ENCODE measurements at regions not wholly inside any gene's neighbourhood (a gene's known extent, or its start where the extent isn't known, plus 50 kb on each side); places are given as distances from the start of the nearest gene placed in this dataset.

- no peak for TF ChIP-seq TSHZ2 (CRISPR knock-in tag; IDR thresholded peaks at IDR 0.05)
- TF ChIP-seq ZC3H10 (CRISPR knock-in tag; IDR thresholded peaks at IDR 0.05): no peak
- TF ChIP-seq OSR1 (CRISPR knock-in tag; IDR thresholded peaks at IDR 0.05): no peak
- no peak for TF ChIP-seq BACH2 (CRISPR knock-in tag; IDR thresholded peaks at IDR 0.05; ENCODE audit: borderline replicate concordance)
- no peak for TF ChIP-seq TCF4 (CRISPR knock-in tag; IDR thresholded peaks at IDR 0.05; ENCODE audit: borderline replicate concordance)
- TF ChIP-seq ARNTL (CRISPR knock-in tag; IDR thresholded peaks at IDR 0.05; ENCODE audit: borderline replicate concordance, low read depth): no peak
- no peak for TF ChIP-seq ZNF565 (CRISPR knock-in tag; conservative IDR thresholded peaks at IDR 0.05; ENCODE audit: low read depth)
- no peak for TF ChIP-seq GLIS3 (CRISPR knock-in tag; IDR thresholded peaks at IDR 0.05)
- TF ChIP-seq ZFP30 (CRISPR knock-in tag; IDR thresholded peaks at IDR 0.05): no peak
- no peak for TF ChIP-seq PATZ1 (CRISPR knock-in tag; IDR thresholded peaks at IDR 0.05; ENCODE audit: borderline replicate concordance)
These were observed 64.2 kb upstream of the SMYD2 start for GRCh38 chr1:214216779-214217178.

Measured in SK-N-SH treated with all-trans-retinoic acid at 6 μM for 48 hours (cell line).